Fibroblast of lung (primary cell): ENCODE measurements at regions not wholly inside any gene's neighbourhood (a gene's known extent, or its start where the extent isn't known, plus 50 kb on each side); places are given as distances from the start of the nearest gene placed in this dataset.

ENCODE experiments used
- DNase-seq, 2 donors: peaks; one replicate each; pipeline versions ENCODE4 v3.0.0 to v3.0.0-alpha.2; 2010; ENCODE audit warnings: low read depth in 2 of 2
- H2AFZ ChIP-seq: 2 replicates; pipeline ENCODE4 v1.5.1; 2012; ENCODE audit warnings: low read length, control low read depth, inconsistent platforms
- H3K27ac ChIP-seq: 2 replicates; pipeline ENCODE4 v1.5.1; 2011; ENCODE audit warnings: low read length, control low read depth; ENCODE audit not compliant: insufficient read depth
- H3K27me3 ChIP-seq: 2 replicates; pipeline ENCODE4 v1.5.1; 2011; ENCODE audit warnings: mild to moderate bottlenecking, low read length; ENCODE audit not compliant: control insufficient read depth, insufficient read depth
- H3K36me3 ChIP-seq: 2 replicates; pipeline ENCODE4 v1.5.1; 2011; ENCODE audit warnings: low read length; ENCODE audit not compliant: control insufficient read depth, insufficient read depth
- H3K4me1 ChIP-seq: 2 replicates; pipeline ENCODE4 v1.5.1; 2011; ENCODE audit warnings: low read length; ENCODE audit not compliant: control insufficient read depth, insufficient read depth; ENCODE audit errors: extremely low read depth
- H3K4me2 ChIP-seq: 2 replicates; pipeline ENCODE4 v1.5.1; 2011; ENCODE audit warnings: low read length, control low read depth; ENCODE audit not compliant: insufficient read depth; ENCODE audit errors: extremely low read depth
- H3K4me3 ChIP-seq, 4 experiments: fragments of 200-600 bp in 1 of 4; sonication (generic) in 1 of 4; replicated peaks in 1 of 4; 2 replicates each; pipeline ENCODE4 v1.5.1; 2011 to 2016; ENCODE audit warnings: low read length in 4 of 4, low read depth in 3 of 4, mild to moderate bottlenecking in 3 of 4, control low read depth in 2 of 4, inconsistent platforms in 1 of 4, mixed read lengths in 1 of 4; ENCODE audit not compliant: insufficient read depth in 1 of 4; ENCODE audit errors: control extremely low read depth in 1 of 4
- H3K79me2 ChIP-seq: 2 replicates; pipeline ENCODE4 v1.5.1; 2012; ENCODE audit warnings: mild to moderate bottlenecking, low read length, inconsistent platforms; ENCODE audit not compliant: control insufficient read depth, insufficient read depth
- H3K9ac ChIP-seq: 2 replicates; pipeline ENCODE4 v1.5.1; 2011; ENCODE audit warnings: mild to moderate bottlenecking, low read length, control low read depth; ENCODE audit not compliant: insufficient read depth
- H3K9me3 ChIP-seq: 2 replicates; pipeline ENCODE4 v1.5.1; 2012; ENCODE audit warnings: low read depth, low read length; ENCODE audit not compliant: control insufficient read depth, insufficient read depth
- H4K20me1 ChIP-seq: 2 replicates; pipeline ENCODE4 v1.5.1; 2011; ENCODE audit warnings: low read length; ENCODE audit not compliant: control insufficient read depth, insufficient read depth; ENCODE audit errors: extremely low read depth
- CTCF ChIP-seq, 2 donors: IDR thresholded peaks in 1 of 2; conservative IDR thresholded peaks in 1 of 2; 1 replicate in 1 of 2; 2 replicates in 1 of 2; pipeline ENCODE4 v1.5.1; 2011 to 2012; ENCODE audit warnings: low read length in 2 of 2, control low read depth in 1 of 2, inconsistent platforms in 1 of 2, low read depth in 1 of 2, mild to moderate bottlenecking in 1 of 2
- EZH2 ChIP-seq: IDR thresholded peaks from 2 replicates; pipeline ENCODE4 v1.5.1; 2012; ENCODE audit warnings: low read length, control low read depth, mild to moderate bottlenecking; ENCODE audit errors: missing control alignments

- no peak overlapping the region for H3K4me3 ChIP-seq
- no peak overlapping the region for H3K27ac ChIP-seq
- no peak for TF ChIP-seq EZH2
- no peak for TF ChIP-seq CTCF (conservative IDR thresholded peaks at IDR 0.05 in 1 of 2, IDR thresholded peaks at IDR 0.05 in 1 of 2; ENCODE audit: low read depth in 1 of 2, low read length in 2 of 2)
- H3K4me1 ChIP-seq: no peaks in the 10 kb centered on the region
- H2AFZ ChIP-seq: no peak overlapping the region
- no peak overlapping the region for H3K4me2 ChIP-seq
- no peaks in the 10 kb centered on the region for H3K36me3 ChIP-seq
- no peaks in the 10 kb centered on the region for H3K9me3 ChIP-seq
- DNase-seq: no peak
- H3K9ac ChIP-seq: no peak overlapping the region
- no peaks in the 10 kb centered on the region for H3K27me3 ChIP-seq
- H3K79me2 ChIP-seq: no peaks in the 10 kb centered on the region
- no peaks in the 10 kb centered on the region for H4K20me1 ChIP-seq
These were observed 717.0 kb upstream of the TMPRSS15 start for GRCh38 chr21:19120591-19120990.

- no peak for DNase-seq
- H3K9me3 ChIP-seq: no peaks in the 10 kb centered on the region
These were observed 718.8 kb upstream of the TMPRSS15 start for GRCh38 chr21:19122356-19122755.

GRCh38 chr21:19123053-19123452, 719.5 kb upstream of the TMPRSS15 start:
- Histone ChIP-seq H3K36me3 (no peaks in the 10 kb centered on the region), H3K27me3 (no peaks in the 10 kb centered on the region)
- TF ChIP-seq CTCF (conservative IDR thresholded peaks at IDR 0.05 in 1 of 2, IDR thresholded peaks at IDR 0.05 in 1 of 2; ENCODE audit: low read depth in 1 of 2, low read length in 2 of 2) (no peak), EZH2 (no peak)

More at GRCh38 chr21:19122356-19122755, 718.8 kb upstream of the TMPRSS15 start:
- H3K4me1 ChIP-seq: no peaks in the 10 kb centered on the region
- H3K27ac ChIP-seq: no peak overlapping the region
- TF ChIP-seq EZH2 (no peak), CTCF (conservative IDR thresholded peaks at IDR 0.05 in 1 of 2, IDR thresholded peaks at IDR 0.05 in 1 of 2; ENCODE audit: low read depth in 1 of 2, low read length in 2 of 2) (no peak)
- H3K4me3 ChIP-seq: no peak overlapping the region
- H3K36me3 ChIP-seq: no peaks in the 10 kb centered on the region
- H3K9ac ChIP-seq: no peak overlapping the region
- H3K79me2 ChIP-seq: no peaks in the 10 kb centered on the region
- no peak overlapping the region for H3K4me2 ChIP-seq
- H3K27me3 ChIP-seq: no peaks in the 10 kb centered on the region
- H4K20me1 ChIP-seq: no peaks in the 10 kb centered on the region
- H2AFZ ChIP-seq: no peak overlapping the region

More at GRCh38 chr21:19123053-19123452, 719.5 kb upstream of the TMPRSS15 start:
- Histone ChIP-seq H3K9ac (no peak overlapping the region), H4K20me1 (no peaks in the 10 kb centered on the region), H2AFZ (no peak overlapping the region), H3K4me2 (no peak overlapping the region), H3K27ac (no peak overlapping the region), H3K9me3 (no peaks in the 10 kb centered on the region), H3K79me2 (no peaks in the 10 kb centered on the region), H3K4me3 (no peak overlapping the region), H3K4me1 (no peaks in the 10 kb centered on the region)
- no peak for DNase-seq
